Activated CD4-positive, alpha-beta T cell treated with anti-CD3 and anti-CD28 coated beads, Interleukin-2, amount 10 ng/mL, durations not matched to agents 7 days and 5 days (primary cell): ENCODE measurements at regions not wholly inside any gene's neighbourhood (a gene's known extent, or its start where the extent isn't known, plus 50 kb on each side); places are given as distances from the start of the nearest gene placed in this dataset.
"Not testable (repeated sequence)": the region's sequence is repeated elsewhere in the genome, so short reads cannot be mapped to it uniquely, and the experiment has no call there.

Source experiments
- CTCF ChIA-PET: fragments of 350-600 bp; sonication (Branson Sonifier 250); formaldehyde crosslinking; loops from one replicate; lab custom pipeline; 2021; ENCODE audit warnings: antibody characterized with exemption; lab: Charles Lee
- POLR2A ChIA-PET: fragments of 350-600 bp; sonication (Branson Sonifier 250); formaldehyde crosslinking; loops from one replicate; lab custom pipeline; 2021; ENCODE audit warnings: antibody characterized with exemption; lab: Charles Lee
- DNase-seq: peaks from one replicate; pipeline ENCODE4 v3.0.0-alpha.2; 2020
- H3K27ac Mint-ChIP-seq: one replicate; pipeline ENCODE4 v1.8.0; 2021; ENCODE audit warnings: mild to moderate bottlenecking, moderate library complexity, mixed read lengths
- H3K27me3 Mint-ChIP-seq: one replicate; pipeline ENCODE4 v1.8.0; 2021; ENCODE audit warnings: mixed read lengths
- H3K36me3 Mint-ChIP-seq: one replicate; pipeline ENCODE4 v1.8.0; 2021; ENCODE audit warnings: low read depth, mixed read lengths
- H3K4me1 Mint-ChIP-seq: one replicate; pipeline ENCODE4 v1.8.0; 2021; ENCODE audit warnings: mixed read lengths
- H3K4me3 Mint-ChIP-seq: one replicate; pipeline ENCODE4 v1.8.0; 2021; ENCODE audit warnings: mild to moderate bottlenecking, moderate library complexity, mixed read lengths
- H3K9me3 Mint-ChIP-seq: one replicate; pipeline ENCODE4 v1.8.0; 2021; ENCODE audit warnings: mixed read lengths

DNA sequence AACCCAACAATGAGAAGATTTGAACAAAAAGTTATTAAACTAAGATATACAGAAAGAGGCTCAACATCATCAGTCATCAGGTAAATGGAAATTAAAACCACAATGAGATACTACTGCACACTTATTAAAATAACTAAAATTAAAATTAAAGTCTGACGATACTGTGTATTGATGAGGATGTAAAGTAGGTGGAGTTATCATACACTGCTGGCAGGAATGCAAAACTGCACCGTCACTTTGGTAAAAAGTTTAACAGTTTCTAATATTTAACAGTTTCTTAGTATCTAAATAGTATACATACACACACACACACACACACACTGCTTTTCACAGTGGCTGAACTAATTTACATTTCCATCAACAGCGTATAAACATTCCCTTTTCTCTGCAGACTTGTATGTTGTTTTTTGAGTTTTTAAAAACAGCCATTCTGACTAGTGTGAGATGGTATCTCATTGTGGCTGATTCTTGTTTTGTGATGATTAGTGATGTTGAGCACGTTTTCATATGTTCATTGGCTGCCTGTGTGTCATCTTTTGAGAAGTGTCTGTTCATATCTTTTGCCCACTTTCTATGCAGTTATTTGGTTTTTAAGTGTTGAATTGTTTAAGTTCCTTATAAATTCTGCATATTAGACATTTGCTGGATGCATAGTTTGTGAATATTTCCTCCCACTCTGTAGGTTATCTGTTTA, 726.9 kb upstream of the CHAC2 start:
- Mint-ChIP-seq H3K27ac (no peak overlapping the region), H3K36me3 (no peaks in the 10 kb centered on the region), H3K27me3 (no peaks in the 10 kb centered on the region), H3K4me1 (no peaks in the 10 kb centered on the region), H3K4me3 (no peak overlapping the region), H3K9me3 (no peaks in the 10 kb centered on the region)
- ChIA-PET CTCF (no interaction called here), POLR2A (no interaction called here)
- no peak for DNase-seq

- no peak overlapping the region for H3K27ac Mint-ChIP-seq
- no peak overlapping the region for H3K4me3 Mint-ChIP-seq
- H3K4me1 Mint-ChIP-seq = no peaks in the 10 kb centered on the region
- H3K36me3 Mint-ChIP-seq = no peaks in the 10 kb centered on the region
- no peak for DNase-seq
- POLR2A ChIA-PET = no interaction called here
- H3K27me3 Mint-ChIP-seq = no peaks in the 10 kb centered on the region
- CTCF ChIA-PET = no interaction called here
- no peaks in the 10 kb centered on the region for H3K9me3 Mint-ChIP-seq
These were observed 731.4 kb upstream of the CHAC2 start for GRCh38 chr2:53036196-53036595.

DNA sequence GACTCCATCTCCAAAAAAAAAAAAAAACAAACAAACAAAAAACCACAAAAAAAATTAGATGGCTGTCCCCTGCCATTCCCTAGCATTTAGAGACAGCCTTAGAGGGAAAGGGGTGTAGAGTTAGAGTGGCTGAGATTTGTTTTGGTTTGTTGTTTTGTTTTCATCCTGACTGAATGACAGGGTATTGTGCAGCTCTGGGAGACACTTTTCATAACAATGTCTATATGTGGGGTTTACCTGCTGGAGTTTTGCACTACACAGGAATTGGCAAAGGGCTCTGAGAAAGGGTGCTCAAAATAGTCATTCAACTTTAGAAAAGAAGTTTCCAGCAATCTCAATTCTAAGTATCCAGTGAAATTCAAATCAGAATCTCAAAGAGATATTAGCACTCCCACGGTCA, 732.5 kb upstream of the CHAC2 start:
- no peaks in the 10 kb centered on the region for H3K9me3 Mint-ChIP-seq
- no peaks in the 10 kb centered on the region for H3K4me1 Mint-ChIP-seq
- ChIA-PET POLR2A (no interaction called here), CTCF (no interaction called here)
- no peak overlapping the region for H3K4me3 Mint-ChIP-seq
- H3K27me3 Mint-ChIP-seq = no peaks in the 10 kb centered on the region
- no peak overlapping the region for H3K27ac Mint-ChIP-seq
- no peak for DNase-seq
- H3K36me3 Mint-ChIP-seq = no peaks in the 10 kb centered on the region

GRCh38 chr2:53033411-53033810, 734.2 kb upstream of the CHAC2 start:
- H3K9me3 Mint-ChIP-seq = no peaks in the 10 kb centered on the region
- H3K36me3 Mint-ChIP-seq = no peaks in the 10 kb centered on the region
- no peak overlapping the region for H3K4me3 Mint-ChIP-seq
- POLR2A ChIA-PET = no interaction called here
- no peak for DNase-seq
- H3K4me1 Mint-ChIP-seq = no peaks in the 10 kb centered on the region
- H3K27ac Mint-ChIP-seq = no peak overlapping the region
- CTCF ChIA-PET = no interaction called here
- no peaks in the 10 kb centered on the region for H3K27me3 Mint-ChIP-seq

DNA sequence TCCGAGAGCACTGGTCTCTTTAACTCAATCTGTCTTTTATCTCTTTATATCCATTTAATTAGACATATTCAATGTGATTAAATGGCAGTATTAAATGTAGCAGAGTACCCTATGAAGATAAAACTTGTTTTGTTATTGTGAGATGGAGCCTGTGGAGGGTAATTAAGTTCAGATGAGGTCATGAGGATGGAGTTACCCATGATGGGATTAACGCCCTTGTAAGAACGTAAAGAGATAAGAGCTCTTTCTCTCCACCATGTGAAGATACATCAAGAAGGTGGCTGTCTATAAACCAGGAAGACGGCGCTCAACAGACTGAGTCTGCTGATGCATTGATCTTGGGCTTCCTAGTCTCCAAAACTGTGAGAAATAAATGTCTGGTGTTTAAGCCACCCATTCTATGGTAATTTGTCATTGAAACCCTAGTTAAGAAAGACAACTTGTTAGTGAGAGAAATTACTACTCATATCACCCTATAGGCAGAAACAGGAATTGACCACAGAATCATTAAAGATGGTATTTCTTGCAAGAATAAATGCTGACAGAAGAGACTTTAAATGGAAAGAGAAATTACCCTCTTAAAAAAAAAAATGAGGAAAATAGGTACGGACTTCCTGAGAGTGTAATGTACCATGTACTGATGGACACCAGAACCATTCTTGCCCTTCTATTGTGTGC, 738.7 kb upstream of the CHAC2 start:
- H3K27me3 Mint-ChIP-seq = no peaks in the 10 kb centered on the region
- no peak overlapping the region for H3K4me3 Mint-ChIP-seq
- no peaks in the 10 kb centered on the region for H3K4me1 Mint-ChIP-seq
- DNase-seq = no peak
- H3K27ac Mint-ChIP-seq = no peak overlapping the region
- no peaks in the 10 kb centered on the region for H3K9me3 Mint-ChIP-seq
- no peaks in the 10 kb centered on the region for H3K36me3 Mint-ChIP-seq
- POLR2A ChIA-PET = no interaction called here
- CTCF ChIA-PET = no interaction called here

DNA sequence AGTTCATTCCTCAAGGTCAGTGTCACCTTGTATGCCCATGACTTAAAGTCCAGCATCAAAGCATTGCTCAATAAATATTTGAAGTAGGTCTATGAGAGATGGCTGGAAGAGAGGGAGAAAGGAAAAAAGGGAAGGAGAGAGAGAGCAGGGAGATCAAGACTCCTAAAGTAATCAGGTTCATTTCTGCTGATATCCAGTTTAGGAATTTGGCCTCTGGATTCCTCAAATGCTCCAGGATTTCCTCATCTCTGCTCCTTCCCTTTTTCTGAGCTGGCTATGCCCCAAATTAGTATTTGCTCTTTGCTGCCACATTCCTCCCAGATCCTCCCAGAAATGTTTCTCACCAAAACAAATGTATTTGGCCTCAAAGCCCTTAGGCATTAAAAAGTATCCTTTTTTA, 739.4 kb upstream of the CHAC2 start:
- Mint-ChIP-seq H3K36me3 (no peaks in the 10 kb centered on the region), H3K27ac (no peak overlapping the region), H3K4me1 (no peaks in the 10 kb centered on the region), H3K4me3 (no peak overlapping the region), H3K9me3 (no peaks in the 10 kb centered on the region), H3K27me3 (no peaks in the 10 kb centered on the region)
- POLR2A ChIA-PET = no interaction called here
- DNase-seq = no peak
- CTCF ChIA-PET = no interaction called here

DNA sequence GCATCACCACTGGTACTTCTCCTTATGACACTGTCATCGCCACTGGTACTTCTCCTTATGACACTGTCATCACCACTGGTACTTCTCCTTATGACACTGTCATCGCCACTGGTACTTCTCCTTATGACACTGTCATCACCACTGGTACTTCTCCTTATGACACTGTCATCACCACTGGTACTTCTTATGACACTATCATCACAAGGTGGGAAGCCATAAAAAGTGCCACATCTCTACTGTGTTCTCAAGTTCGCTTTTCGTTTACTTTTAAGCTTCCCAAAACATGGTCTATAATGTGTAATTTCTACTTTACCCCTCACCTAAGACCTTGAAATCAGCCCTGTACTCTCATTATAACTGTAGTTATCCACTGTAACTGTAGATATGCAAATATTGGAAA, 745.4 kb upstream of the CHAC2 start:
- H3K9me3 Mint-ChIP-seq, H3K27ac Mint-ChIP-seq, H3K27me3 Mint-ChIP-seq, H3K4me3 Mint-ChIP-seq, CTCF ChIA-PET, H3K36me3 Mint-ChIP-seq, POLR2A ChIA-PET, DNase-seq, H3K4me1 Mint-ChIP-seq: not testable (repeated sequence)

GRCh38 chr2:53021828-53022227, 745.8 kb upstream of the CHAC2 start:
- peaks cover 5% of the 10 kb centered on the region for H3K9me3 Mint-ChIP-seq
- POLR2A ChIA-PET = no interaction called here
- DNase-seq = no peak
- H3K27me3 Mint-ChIP-seq = no peaks in the 10 kb centered on the region
- no peak overlapping the region for H3K4me3 Mint-ChIP-seq
- no peaks in the 10 kb centered on the region for H3K4me1 Mint-ChIP-seq
- H3K36me3 Mint-ChIP-seq = no peaks in the 10 kb centered on the region
- no peak overlapping the region for H3K27ac Mint-ChIP-seq
- CTCF ChIA-PET = no interaction called here

DNA sequence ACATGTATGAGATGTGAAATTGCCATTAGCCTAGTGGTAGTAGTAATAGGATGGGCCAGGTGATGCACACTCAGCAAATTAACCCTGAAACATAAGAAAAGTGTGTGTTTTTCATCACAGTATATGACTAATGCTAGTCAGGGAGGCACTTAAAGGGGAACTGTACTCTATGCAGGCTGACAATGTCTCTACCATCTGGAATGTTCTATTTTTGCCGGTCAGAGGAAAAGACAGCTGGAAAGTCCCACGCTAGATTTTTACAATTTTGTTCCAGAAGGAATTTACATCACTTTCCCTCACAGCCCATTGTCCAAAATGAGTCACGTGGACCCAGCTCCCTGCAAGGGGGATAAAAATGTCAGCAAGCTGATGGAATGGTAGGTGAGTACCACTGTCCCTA, 746.3 kb upstream of the CHAC2 start:
- Mint-ChIP-seq H3K4me1 (no peaks in the 10 kb centered on the region), H3K36me3 (no peaks in the 10 kb centered on the region), H3K9me3 (peaks cover 5% of the 10 kb centered on the region), H3K4me3 (no peak overlapping the region), H3K27me3 (no peaks in the 10 kb centered on the region), H3K27ac (no peak overlapping the region)
- CTCF ChIA-PET = no interaction called here
- POLR2A ChIA-PET = no interaction called here
- no peak for DNase-seq

GRCh38 chr2:53018825-53019425, 748.7 kb upstream of the CHAC2 start:
- Mint-ChIP-seq H3K4me3 (no peak overlapping the region), H3K9me3 (peaks cover 5% of the 10 kb centered on the region), H3K4me1 (no peaks in the 10 kb centered on the region), H3K27me3 (no peaks in the 10 kb centered on the region), H3K36me3 (no peaks in the 10 kb centered on the region), H3K27ac (no peak overlapping the region)
- CTCF ChIA-PET = no interaction called here
- DNase-seq = no peak
- POLR2A ChIA-PET = no interaction called here

DNA sequence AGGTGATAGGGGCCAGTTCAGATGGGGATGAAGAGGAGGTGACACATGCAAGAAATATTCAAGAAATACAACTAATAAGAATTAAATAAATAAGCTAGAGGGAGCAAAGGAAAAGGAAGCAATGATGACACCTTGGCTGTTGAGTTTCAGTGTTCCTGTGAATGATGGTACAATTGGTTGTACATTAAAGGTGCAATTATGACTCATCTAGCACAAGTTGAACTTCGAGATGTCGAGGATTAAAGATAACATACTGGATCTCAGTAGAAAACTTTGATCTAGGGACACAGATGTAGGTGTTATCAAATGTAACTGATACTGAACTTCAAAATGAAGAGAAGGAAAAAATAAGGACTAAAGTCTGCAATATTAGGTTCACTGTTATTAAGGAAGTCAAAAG, 760.6 kb upstream of the CHAC2 start:
- no peaks in the 10 kb centered on the region for H3K9me3 Mint-ChIP-seq
- no peak overlapping the region for H3K4me3 Mint-ChIP-seq
- no peaks in the 10 kb centered on the region for H3K27me3 Mint-ChIP-seq
- ChIA-PET CTCF (no interaction called here), POLR2A (no interaction called here)
- DNase-seq = no peak
- no peaks in the 10 kb centered on the region for H3K4me1 Mint-ChIP-seq
- H3K36me3 Mint-ChIP-seq = no peaks in the 10 kb centered on the region
- H3K27ac Mint-ChIP-seq = no peak overlapping the region

- peaks cover 3% of the 10 kb centered on the region for H3K9me3 Mint-ChIP-seq
- ChIA-PET POLR2A (no interaction called here), CTCF (no interaction called here)
- no peak overlapping the region for H3K4me3 Mint-ChIP-seq
- H3K27me3 Mint-ChIP-seq = no peaks in the 10 kb centered on the region
- no peak for DNase-seq
- no peak overlapping the region for H3K27ac Mint-ChIP-seq
- H3K36me3 Mint-ChIP-seq = no peaks in the 10 kb centered on the region
- no peaks in the 10 kb centered on the region for H3K4me1 Mint-ChIP-seq
These were observed 763.2 kb upstream of the CHAC2 start for GRCh38 chr2:53004413-53004812.

- H3K36me3 Mint-ChIP-seq = no peaks in the 10 kb centered on the region
- H3K27ac Mint-ChIP-seq = no peak overlapping the region
- POLR2A ChIA-PET = no interaction called here
- H3K27me3 Mint-ChIP-seq = no peaks in the 10 kb centered on the region
- H3K4me1 Mint-ChIP-seq = no peaks in the 10 kb centered on the region
- peaks cover 4% of the 10 kb centered on the region for H3K9me3 Mint-ChIP-seq
- CTCF ChIA-PET = no interaction called here
- DNase-seq = no peak
- no peak overlapping the region for H3K4me3 Mint-ChIP-seq
These were observed 772.2 kb upstream of the CHAC2 start for GRCh38 chr2:52995424-52995823.
